Liver (tissue), 3 donors: ENCODE measurements at regions not wholly inside any gene's neighbourhood (a gene's known extent, or its start where the extent isn't known, plus 50 kb on each side); places are given as distances from the start of the nearest gene placed in this dataset.

Source experiments
- ATF3 ChIP-seq: IDR thresholded peaks from 2 replicates; pipeline ENCODE4 v1.6.1; 2016; ENCODE audit warnings: antibody characterized with exemption
- CTCF ChIP-seq: fragments of 150-350 bp; IDR thresholded peaks from 2 replicates; pipeline ENCODE4 v1.5.1; 2017; ENCODE audit warnings: improper control_type of control experiment, low read depth, low read length; ENCODE audit not compliant: missing input control
- EGR1 ChIP-seq, 2 donors: IDR thresholded peaks; 2 replicates each; pipeline ENCODE4 v1.6.1; 2016 to 2018; ENCODE audit warnings: antibody characterized with exemption in 2 of 2, low read depth in 2 of 2
- FOXA1 ChIP-seq: IDR thresholded peaks from 2 replicates; pipeline ENCODE4 v1.6.1; 2016; ENCODE audit warnings: antibody characterized with exemption
- GABPA ChIP-seq, 2 donors: IDR thresholded peaks in 1 of 2; conservative IDR thresholded peaks in 1 of 2; 2 replicates each; pipeline ENCODE4 v1.6.1; 2016; ENCODE audit warnings: antibody characterized with exemption in 2 of 2, mild to moderate bottlenecking in 1 of 2, moderate library complexity in 1 of 2
- HNF4A ChIP-seq, 2 donors: conservative IDR thresholded peaks; 2 replicates each; pipeline ENCODE4 v1.6.1; 2016; ENCODE audit warnings: antibody characterized with exemption in 2 of 2, mild to moderate bottlenecking in 2 of 2
- JUND ChIP-seq, 2 donors: IDR thresholded peaks; 2 replicates each; pipeline ENCODE4 v1.6.1; 2016; ENCODE audit warnings: antibody characterized with exemption in 2 of 2
- MAX ChIP-seq: IDR thresholded peaks from 2 replicates; pipeline ENCODE4 v1.6.1; 2016; ENCODE audit warnings: antibody characterized with exemption
- RAD21 ChIP-seq, 2 donors: IDR thresholded peaks; 2 replicates each; pipeline ENCODE4 v1.6.1; 2016; ENCODE audit warnings: antibody characterized with exemption in 2 of 2, mild to moderate bottlenecking in 2 of 2
- REST ChIP-seq: IDR thresholded peaks from 2 replicates; pipeline ENCODE4 v1.6.1; 2016; ENCODE audit warnings: antibody characterized with exemption, mild to moderate bottlenecking
- RXRA ChIP-seq, 2 donors: IDR thresholded peaks; 2 replicates each; pipeline ENCODE4 v1.6.1; 2017 to 2018; ENCODE audit warnings: antibody characterized with exemption in 2 of 2, mild to moderate bottlenecking in 1 of 2
- TAF1 ChIP-seq: conservative IDR thresholded peaks from 2 replicates; pipeline ENCODE4 v1.6.1; 2016; ENCODE audit warnings: antibody characterized with exemption, mild to moderate bottlenecking
- YY1 ChIP-seq: IDR thresholded peaks from 2 replicates; pipeline ENCODE4 v1.6.1; 2016; ENCODE audit warnings: antibody characterized with exemption, mild to moderate bottlenecking
- ZBTB33 ChIP-seq: IDR thresholded peaks from 2 replicates; pipeline ENCODE4 v1.6.1; 2016; ENCODE audit warnings: antibody characterized with exemption
- donor health status: healthy.
- donor health status: healthy.

- TF ChIP-seq JUND (IDR thresholded peaks at IDR 0.05) (no peak), CTCF (no peak), MAX (no peak), RAD21 (IDR thresholded peaks at IDR 0.05) (no peak), YY1 (no peak), ZBTB33 (no peak), EGR1 (IDR thresholded peaks at IDR 0.05; ENCODE audit: low read depth in 2 of 2) (no peak), REST (no peak), TAF1 (no peak), GABPA (IDR thresholded peaks at IDR 0.05 in 1 of 2, conservative IDR thresholded peaks at IDR 0.05 in 1 of 2) (no peak), FOXA1 (no peak), RXRA (IDR thresholded peaks at IDR 0.05) (no peak), ATF3 (no peak), HNF4A (conservative IDR thresholded peaks at IDR 0.05) (no peak)
These were observed 2548.6 kb downstream of the PCDH7 start for GRCh38 chr4:33268776-33269175.
